H1 (cell line): ENCODE measurements at regions not wholly inside any gene's neighbourhood (a gene's known extent, or its start where the extent isn't known, plus 50 kb on each side); places are given as distances from the start of the nearest gene placed in this dataset.

Experiments used
- CTCF ChIA-PET: fragments of 300-600 bp; sonication (Branson Sonifier 250); formaldehyde crosslinking; loops from one replicate; lab custom pipeline; 2021; ENCODE audit not compliant: partially characterized antibody; lab: Charles Lee
- POLR2A ChIA-PET: fragments of 300-600 bp; sonication (Branson Sonifier 250); formaldehyde crosslinking; loops from one replicate; lab custom pipeline; 2021; ENCODE audit warnings: inconsistent platforms; ENCODE audit not compliant: partially characterized antibody; lab: Charles Lee
- DNase-seq, 2 experiments: peaks; one replicate each; pipeline versions ENCODE4 v3.0.0 to v3.0.0-alpha.2; 2010 to 2022; ENCODE audit warnings: low spot score in 2 of 2, low read depth in 1 of 2, mixed read lengths in 1 of 2
- FAIRE-seq: peaks from 2 replicates; lab custom pipeline; 2011; peaks lifted over from hg19 to GRCh38; lab: Jason Lieb, UNC
- H2AFZ ChIP-seq: 2 replicates; pipeline ENCODE4 v1.8.1; 2012; ENCODE audit warnings: low read length, inconsistent platforms
- H2AK5ac ChIP-seq: 2 replicates; pipeline ENCODE4 v1.6.1; 2013; ENCODE audit warnings: low read depth, low read length
- H2BK120ac ChIP-seq: replicated peaks from 2 replicates; pipeline ENCODE3; 2013; ENCODE audit warnings: low read depth, low read length, inconsistent platforms
- H2BK12ac ChIP-seq: 2 replicates; pipeline ENCODE4 v1.6.1; 2013; ENCODE audit warnings: low read depth, low read length
- H2BK15ac ChIP-seq: 2 replicates; pipeline ENCODE4 v1.6.1; 2013; ENCODE audit warnings: low read length
- H2BK20ac ChIP-seq: 2 replicates; pipeline ENCODE4 v1.6.1; 2013; ENCODE audit warnings: low read length
- H2BK5ac ChIP-seq: 2 replicates; pipeline ENCODE4 v1.6.1; 2013; ENCODE audit warnings: low read depth, low read length
- H3K14ac ChIP-seq: 2 replicates; pipeline ENCODE4 v1.6.1; 2013; ENCODE audit warnings: inconsistent platforms; ENCODE audit not compliant: insufficient read length
- H3K18ac ChIP-seq: 2 replicates; pipeline ENCODE4 v1.6.1; 2013; ENCODE audit warnings: low read length; ENCODE audit errors: extremely low read depth
- H3K23ac ChIP-seq: 2 replicates; pipeline ENCODE4 v1.6.1; 2013; ENCODE audit warnings: inconsistent platforms; ENCODE audit not compliant: insufficient read length
- H3K23me2 ChIP-seq: 2 replicates; pipeline ENCODE4 v1.6.1; 2013; ENCODE audit warnings: low read depth, low read length
- H3K27ac ChIP-seq: 2 replicates; pipeline ENCODE4 v1.6.1; 2011; ENCODE audit warnings: low read depth, low read length, inconsistent platforms
- H3K27me3 ChIP-seq, 4 experiments: replicated peaks in 1 of 4; 1 replicate in 1 of 4; 2 replicates in 3 of 4; pipeline versions ENCODE4 v1.6.1 to v1.8.1; 2011 to 2013; ENCODE audit warnings: low read length in 3 of 4, mild to moderate bottlenecking in 3 of 4, inconsistent platforms in 2 of 4, mixed read lengths in 2 of 4, moderate library complexity in 1 of 4; ENCODE audit not compliant: control insufficient read depth in 3 of 4, insufficient read depth in 3 of 4; ENCODE audit errors: extremely low read depth in 1 of 4
- H3K36me3 ChIP-seq, 4 experiments: 2 replicates each; pipeline versions ENCODE4 v1.6.1 to v1.8.1; 2011 to 2013; ENCODE audit warnings: mild to moderate bottlenecking in 4 of 4, low read length in 3 of 4, moderate library complexity in 2 of 4, control low read depth in 1 of 4, inconsistent platforms in 1 of 4; ENCODE audit not compliant: insufficient read depth in 4 of 4, control insufficient read depth in 2 of 4
- H3K4ac ChIP-seq: replicated peaks from 2 replicates; pipeline ENCODE3; 2013; ENCODE audit warnings: low read length, low read depth, mixed read lengths, inconsistent platforms; ENCODE audit not compliant: insufficient read length
- H3K4me1 ChIP-seq, 4 experiments: replicated peaks in 1 of 4; 1 replicate in 1 of 4; 2 replicates in 3 of 4; pipeline versions ENCODE4 v1.6.1 to v1.8.1; 2011 to 2013; ENCODE audit warnings: low read length in 3 of 4, inconsistent platforms in 2 of 4, mixed read lengths in 1 of 4; ENCODE audit not compliant: insufficient read depth in 4 of 4, control insufficient read depth in 3 of 4
- H3K4me2 ChIP-seq, 2 experiments: 2 replicates each; pipeline versions ENCODE4 v1.6.1 to v1.8.1; 2011 to 2013; ENCODE audit warnings: low read depth in 2 of 2, low read length in 2 of 2, control low read depth in 1 of 2, inconsistent platforms in 1 of 2, mild to moderate bottlenecking in 1 of 2; ENCODE audit not compliant: insufficient read depth in 1 of 2
- H3K4me3 ChIP-seq, 4 experiments: fragments of 200-600, 300-600 bp in 1 of 4; sonication (generic), shearing (Covaris generic), sonication (Bioruptor Twin) in 1 of 4; 2 replicates each; pipeline versions ENCODE4 v1.5.1 to v1.8.1; 2011 to 2016; ENCODE audit warnings: low read length in 4 of 4, low read depth in 3 of 4, control low read depth in 2 of 4, inconsistent platforms in 2 of 4, mild to moderate bottlenecking in 2 of 4, mixed read lengths in 1 of 4, moderate library complexity in 1 of 4; ENCODE audit not compliant: insufficient read depth in 2 of 4; ENCODE audit errors: extremely low read depth in 1 of 4
- H3K56ac ChIP-seq: replicated peaks from 2 replicates; pipeline ENCODE3; 2013; ENCODE audit warnings: low read depth, mild to moderate bottlenecking, mixed read lengths, low read length, inconsistent platforms; ENCODE audit not compliant: insufficient read length
- H3K79me1 ChIP-seq: 2 replicates; pipeline ENCODE4 v1.6.1; 2013; ENCODE audit warnings: low read depth, low read length, control low read depth
- H3K79me2 ChIP-seq, 2 experiments: 2 replicates each; pipeline versions ENCODE4 v1.6.1 to v1.8.1; 2012 to 2013; ENCODE audit warnings: low read length in 2 of 2, mild to moderate bottlenecking in 2 of 2, inconsistent platforms in 1 of 2; ENCODE audit not compliant: insufficient read depth in 2 of 2, control insufficient read depth in 1 of 2
- H3K9ac ChIP-seq, 4 experiments: replicated peaks in 1 of 4; 1 replicate in 1 of 4; 2 replicates in 3 of 4; pipeline versions ENCODE4 v1.6.1 to v1.8.1; 2011 to 2013; ENCODE audit warnings: low read depth in 3 of 4, low read length in 3 of 4, control low read depth in 2 of 4, mild to moderate bottlenecking in 2 of 4, moderate library complexity in 2 of 4, inconsistent platforms in 1 of 4; ENCODE audit errors: extremely low read depth in 1 of 4
- H3K9me3 ChIP-seq, 2 experiments: 2 replicates each; pipeline versions ENCODE4 v1.6.1 to v1.8.1; 2012 to 2013; ENCODE audit warnings: mild to moderate bottlenecking in 2 of 2, moderate library complexity in 2 of 2, control low read depth in 1 of 2, inconsistent platforms in 1 of 2, low read depth in 1 of 2, low read length in 1 of 2, mixed read lengths in 1 of 2; ENCODE audit not compliant: insufficient read depth in 2 of 2
- H4K20me1 ChIP-seq, 2 experiments: replicated peaks in 1 of 2; 2 replicates each; pipeline versions ENCODE3 to v1.8.1; 2011 to 2013; ENCODE audit warnings: inconsistent platforms in 2 of 2, low read length in 2 of 2, mild to moderate bottlenecking in 1 of 2; ENCODE audit not compliant: insufficient read depth in 2 of 2, control insufficient read depth in 1 of 2
- H4K5ac ChIP-seq: 2 replicates; pipeline ENCODE4 v1.6.1; 2013; ENCODE audit warnings: low read length, low read depth, mixed read lengths, inconsistent platforms; ENCODE audit not compliant: insufficient read length
- H4K8ac ChIP-seq: 2 replicates; pipeline ENCODE4 v1.8.0; 2013; ENCODE audit warnings: mild to moderate bottlenecking, moderate library complexity, low read length, inconsistent platforms; ENCODE audit not compliant: insufficient read depth; ENCODE audit errors: extremely low read depth
- H4K91ac ChIP-seq: replicated peaks from 2 replicates; pipeline ENCODE3; 2013; ENCODE audit warnings: low read length, mixed read lengths, inconsistent platforms; ENCODE audit not compliant: insufficient read length
- KDM1A ChIP-seq: fragments of 200-600, 300-600 bp; sonication (generic); IDR thresholded peaks from 2 replicates; pipeline ENCODE4 v1.7.1; 2016; ENCODE audit warnings: mild to moderate bottlenecking, low read length, borderline replicate concordance
- PHF8 ChIP-seq: fragments of 200-600 bp; sonication (generic); conservative IDR thresholded peaks from 2 replicates; pipeline ENCODE4 v1.7.1; 2012; ENCODE audit warnings: low read depth, mild to moderate bottlenecking, inconsistent platforms, low read length, moderate library complexity
- SRF ChIP-seq: IDR thresholded peaks from 2 replicates; pipeline ENCODE4 v1.6.1; 2011; ENCODE audit warnings: mild to moderate bottlenecking, low read depth, low read length, moderate library complexity
- ZNF274 ChIP-seq: IDR thresholded peaks from 2 replicates; pipeline ENCODE4 v1.7.0; 2012; ENCODE audit warnings: low read length, borderline replicate concordance; ENCODE audit errors: extremely low read depth
- WGBS, 2 experiments: shearing (Covaris generic) in 1 of 2; methylation state at CpG; one replicate each; pipeline versions ENCODE4 v1.1.6 to v1.1.7; 2013 to 2015; ENCODE audit warnings: low lambda C conversion rate in 2 of 2, mixed read lengths in 2 of 2, inconsistent platforms in 1 of 2, low coverage in 1 of 2, missing lambda C conversion rate in 1 of 2; ENCODE audit not compliant: insufficient replicate concordance in 2 of 2, insufficient coverage in 1 of 2, insufficient read length in 1 of 2; ENCODE audit errors: extremely low coverage in 1 of 2, missing lambda C conversion rate in 1 of 2; 5-methylcytosine and 5-hydroxymethylcytosine counted together

- no peak overlapping the region for H2BK15ac ChIP-seq
- H3K4me2 ChIP-seq, result no peak overlapping the region
- no peak overlapping the region for H2BK5ac ChIP-seq
- H3K27me3 ChIP-seq, result no peaks in the 10 kb centered on the region
- no peaks in the 10 kb centered on the region for H3K4me1 ChIP-seq
- H3K9me3 ChIP-seq, result no peaks in the 10 kb centered on the region
- H3K56ac ChIP-seq, result no peak overlapping the region
- H2BK120ac ChIP-seq, result no peak overlapping the region
- no peak for FAIRE-seq
- ChIA-PET POLR2A (no interaction called here), CTCF (no interaction called here)
- no peak overlapping the region for H4K5ac ChIP-seq
- no peaks in the 10 kb centered on the region for H3K79me2 ChIP-seq
- no peaks in the 10 kb centered on the region for H3K36me3 ChIP-seq
- WGBS, 2 experiments, result 97% methylated on average over 1 of the region's 1 CpG; no CpG with 5 or more reads in 1 of the 2 experiments
- H3K9ac ChIP-seq, result no peak overlapping the region
- no peak overlapping the region for H4K8ac ChIP-seq
- no peaks in the 10 kb centered on the region for H4K20me1 ChIP-seq
- TF ChIP-seq PHF8 (no peak), ZNF274 (no peak), SRF (no peak), KDM1A (no peak)
- H2BK12ac ChIP-seq, result no peak overlapping the region
- H2AFZ ChIP-seq, result no peak overlapping the region
- no peak overlapping the region for H2BK20ac ChIP-seq
- H3K79me1 ChIP-seq, result no peaks in the 10 kb centered on the region
- no peak overlapping the region for H4K91ac ChIP-seq
- no peaks in the 10 kb centered on the region for H3K23me2 ChIP-seq
- no peak overlapping the region for H3K4me3 ChIP-seq
- no peak overlapping the region for H3K23ac ChIP-seq
- no peak overlapping the region for H2AK5ac ChIP-seq
- H3K14ac ChIP-seq, result no peak overlapping the region
- no peak overlapping the region for H3K27ac ChIP-seq
- no peak for DNase-seq
- H3K4ac ChIP-seq, result no peak overlapping the region
- no peak overlapping the region for H3K18ac ChIP-seq
Measured at GRCh38 chr4:123035239-123035638, 112.8 kb upstream of the NUDT6 start.
